H1 (cell line): ENCODE measurements at regions not wholly inside any gene's neighbourhood (a gene's known extent, or its start where the extent isn't known, plus 50 kb on each side); places are given as distances from the start of the nearest gene placed in this dataset.

Experiments used
- SAP30 ChIP-seq: fragments of 300-600 bp; sonication (generic); IDR thresholded peaks from 2 replicates; pipeline ENCODE4 v1.7.1; 2012; ENCODE audit warnings: low read length, moderate library complexity, mild to moderate bottlenecking, inconsistent platforms; ENCODE audit not compliant: insufficient read depth, insufficient replicate concordance
- SUZ12 ChIP-seq: fragments of 200-600 bp; sonication (generic); IDR thresholded peaks from 2 replicates; pipeline ENCODE4 v1.6.1; 2012; ENCODE audit warnings: mild to moderate bottlenecking, inconsistent platforms, low read length, moderate library complexity, mixed read lengths

GRCh38 chr3:4898454-4899313 lies 80.6 kb upstream of the BHLHE40 start (continued):
- TF ChIP-seq SAP30 (no peak), SUZ12 (no peak)
